Liver (tissue), 8 donors: ENCODE measurements at regions not wholly inside any gene's neighbourhood (a gene's known extent, or its start where the extent isn't known, plus 50 kb on each side); places are given as distances from the start of the nearest gene placed in this dataset.

Experiments used
- DNase-seq: peaks from one replicate; pipeline ENCODE4 v3.0.0-alpha.2; 2017; ENCODE audit warnings: low spot score
- H3K27ac ChIP-seq, 2 donors: one replicate each; pipeline ENCODE4 v1.7.0; 2013; ENCODE audit warnings: inconsistent platforms in 2 of 2, low read length in 2 of 2, control low read depth in 1 of 2, low read depth in 1 of 2, mild to moderate bottlenecking in 1 of 2
- H3K27me3 ChIP-seq, 4 donors: one replicate each; pipeline versions ENCODE4 v1.6.1 to v1.7.0; 2013; ENCODE audit warnings: low read length in 3 of 4, inconsistent platforms in 1 of 4, mild to moderate bottlenecking in 1 of 4, moderate library complexity in 1 of 4; ENCODE audit not compliant: control insufficient read depth in 4 of 4, insufficient read depth in 4 of 4
- H3K36me3 ChIP-seq, 4 donors: one replicate each; pipeline versions ENCODE4 v1.6.1 to v1.7.0; 2013; ENCODE audit warnings: low read length in 3 of 4, mild to moderate bottlenecking in 3 of 4, low read depth in 1 of 4, moderate library complexity in 1 of 4; ENCODE audit not compliant: control insufficient read depth in 4 of 4, insufficient read depth in 3 of 4
- H3K4me1 ChIP-seq, 4 donors: one replicate each; pipeline versions ENCODE4 v1.6.1 to v1.7.0; 2013; ENCODE audit warnings: low read length in 3 of 4, mild to moderate bottlenecking in 3 of 4, moderate library complexity in 1 of 4; ENCODE audit not compliant: control insufficient read depth in 4 of 4, insufficient read depth in 4 of 4
- H3K4me3 ChIP-seq, 3 donors: one replicate each; pipeline versions ENCODE4 v1.6.1 to v1.7.0; 2013; ENCODE audit warnings: low read length in 3 of 3, control low read depth in 1 of 3, low read depth in 1 of 3, mild to moderate bottlenecking in 1 of 3
- H3K9ac ChIP-seq, 2 donors: one replicate each; pipeline ENCODE4 v1.7.0; 2013; ENCODE audit warnings: low read length in 2 of 2, mild to moderate bottlenecking in 2 of 2, moderate library complexity in 2 of 2, control low read depth in 1 of 2, low read depth in 1 of 2
- H3K9me3 ChIP-seq, 4 donors: one replicate each; pipeline versions ENCODE4 v1.6.1 to v1.7.0; 2013; ENCODE audit warnings: low read length in 3 of 4; ENCODE audit not compliant: control insufficient read depth in 4 of 4
- CTCF ChIP-seq: fragments of 150-350 bp; IDR thresholded peaks from 2 replicates; pipeline ENCODE4 v1.5.1; 2017; ENCODE audit warnings: improper control_type of control experiment, low read depth, low read length; ENCODE audit not compliant: missing input control
- EGR1 ChIP-seq, 2 donors: IDR thresholded peaks; 2 replicates each; pipeline ENCODE4 v1.6.1; 2016 to 2018; ENCODE audit warnings: antibody characterized with exemption in 2 of 2, low read depth in 2 of 2
- FOXA1 ChIP-seq: IDR thresholded peaks from 2 replicates; pipeline ENCODE4 v1.6.1; 2016; ENCODE audit warnings: antibody characterized with exemption
- FOXA2 ChIP-seq: IDR thresholded peaks from 2 replicates; pipeline ENCODE4 v1.6.1; 2016; ENCODE audit warnings: antibody characterized with exemption
- GABPA ChIP-seq, 2 donors: IDR thresholded peaks in 1 of 2; conservative IDR thresholded peaks in 1 of 2; 2 replicates each; pipeline ENCODE4 v1.6.1; 2016; ENCODE audit warnings: antibody characterized with exemption in 2 of 2, mild to moderate bottlenecking in 1 of 2, moderate library complexity in 1 of 2
- HNF4G ChIP-seq: IDR thresholded peaks from 2 replicates; pipeline ENCODE4 v1.6.1; 2016; ENCODE audit warnings: antibody characterized with exemption
- JUND ChIP-seq, 2 donors: IDR thresholded peaks; 2 replicates each; pipeline ENCODE4 v1.6.1; 2016; ENCODE audit warnings: antibody characterized with exemption in 2 of 2
- MAX ChIP-seq: IDR thresholded peaks from 2 replicates; pipeline ENCODE4 v1.6.1; 2016; ENCODE audit warnings: antibody characterized with exemption
- NR2F2 ChIP-seq: IDR thresholded peaks from 2 replicates; pipeline ENCODE4 v1.6.1; 2016; ENCODE audit warnings: antibody characterized with exemption
- RAD21 ChIP-seq, 2 donors: IDR thresholded peaks; 2 replicates each; pipeline ENCODE4 v1.6.1; 2016; ENCODE audit warnings: antibody characterized with exemption in 2 of 2, mild to moderate bottlenecking in 2 of 2
- REST ChIP-seq: IDR thresholded peaks from 2 replicates; pipeline ENCODE4 v1.6.1; 2016; ENCODE audit warnings: antibody characterized with exemption, mild to moderate bottlenecking
- RXRA ChIP-seq, 2 donors: IDR thresholded peaks; 2 replicates each; pipeline ENCODE4 v1.6.1; 2017 to 2018; ENCODE audit warnings: antibody characterized with exemption in 2 of 2, mild to moderate bottlenecking in 1 of 2
- TAF1 ChIP-seq: conservative IDR thresholded peaks from 2 replicates; pipeline ENCODE4 v1.6.1; 2016; ENCODE audit warnings: antibody characterized with exemption, mild to moderate bottlenecking
- YY1 ChIP-seq: IDR thresholded peaks from 2 replicates; pipeline ENCODE4 v1.6.1; 2016; ENCODE audit warnings: antibody characterized with exemption, mild to moderate bottlenecking
- ZBTB33 ChIP-seq: IDR thresholded peaks from 2 replicates; pipeline ENCODE4 v1.6.1; 2016; ENCODE audit warnings: antibody characterized with exemption
- WGBS: extraction: QIAGEN DNeasy Blood & Tissue Kit; methylation state at CpG from one replicate; pipeline ENCODE4 v1.1.7; 2013; 5-methylcytosine and 5-hydroxymethylcytosine counted together
- donor health status: healthy.
- donor health status: healthy.
- donor health status: healthy.
- donor health status: healthy.
- donor health status: healthy.

- Histone ChIP-seq H3K27ac (no peak overlapping the region), H3K9ac (no peak overlapping the region), H3K4me1 (no peaks in the 10 kb centered on the region), H3K27me3 (no peaks in the 10 kb centered on the region), H3K36me3 (no peaks in the 10 kb centered on the region), H3K9me3 (no peaks in the 10 kb centered on the region), H3K4me3 (no peak overlapping the region)
- 41% methylated on average over 1 of the region's 1 CpG for WGBS
- DNase-seq, result no peak
- TF ChIP-seq NR2F2 (no peak), FOXA2 (no peak), YY1 (no peak), HNF4G (no peak), ZBTB33 (no peak), TAF1 (no peak), MAX (no peak)
Observed at GRCh38 chr9:24820196-24820595, 274.5 kb upstream of the IZUMO3 start.

- DNase-seq, result no peak
- no peak overlapping the region for H3K4me3 ChIP-seq
- TF ChIP-seq RXRA (IDR thresholded peaks at IDR 0.05) (no peak), GABPA (IDR thresholded peaks at IDR 0.05 in 1 of 2, conservative IDR thresholded peaks at IDR 0.05 in 1 of 2) (no peak), TAF1 (no peak)
Observed at GRCh38 chr9:24817756-24818155, 272.1 kb upstream of the IZUMO3 start.

GRCh38 chr9:24816006-24816405 lies 270.3 kb upstream of the IZUMO3 start:
- Histone ChIP-seq H3K9me3 (no peaks in the 10 kb centered on the region), H3K4me3 (no peak overlapping the region), H3K36me3 (no peaks in the 10 kb centered on the region), H3K4me1 (no peaks in the 10 kb centered on the region), H3K27me3 (no peaks in the 10 kb centered on the region), H3K9ac (no peak overlapping the region), H3K27ac (no peak overlapping the region)
- 14% methylated on average over 1 of the region's 1 CpG for WGBS
- DNase-seq, result no peak
- TF ChIP-seq TAF1, result no peak
- no peak for TF ChIP-seq YY1
- no peak for TF ChIP-seq FOXA2
- TF ChIP-seq RAD21 (IDR thresholded peaks at IDR 0.05), result no peak
- no peak for TF ChIP-seq GABPA (IDR thresholded peaks at IDR 0.05 in 1 of 2, conservative IDR thresholded peaks at IDR 0.05 in 1 of 2)
- no peak for TF ChIP-seq MAX
- TF ChIP-seq EGR1 (IDR thresholded peaks at IDR 0.05; ENCODE audit: low read depth in 2 of 2), result no peak
- no peak for TF ChIP-seq JUND (IDR thresholded peaks at IDR 0.05)
- no peak for TF ChIP-seq ZBTB33
- no peak for TF ChIP-seq HNF4G
- no peak for TF ChIP-seq CTCF
- TF ChIP-seq FOXA1, result no peak
- TF ChIP-seq REST, result no peak
- TF ChIP-seq NR2F2, result no peak

More at GRCh38 chr9:24817756-24818155, 272.1 kb upstream of the IZUMO3 start:
- Histone ChIP-seq H3K27me3 (no peaks in the 10 kb centered on the region), H3K4me1 (no peaks in the 10 kb centered on the region), H3K9me3 (no peaks in the 10 kb centered on the region), H3K27ac (no peak overlapping the region), H3K36me3 (no peaks in the 10 kb centered on the region), H3K9ac (no peak overlapping the region)
- WGBS, result 73% methylated on average over 2 of the region's 2 CpGs
